GM18502 (cell line): ENCODE measurements at regions not wholly inside any gene's neighbourhood (a gene's known extent, or its start where the extent isn't known, plus 50 kb on each side); places are given as distances from the start of the nearest gene placed in this dataset.

Experiments used
- ATAC-seq: cut with Tn5 transposase; IDR thresholded peaks from one replicate; pipeline ENCODE4 v1.9.1; 2021; ENCODE audit warnings: mild to moderate bottlenecking; ENCODE audit not compliant: unreplicated experiment, poor library complexity

- no peak for ATAC-seq
Measured at GRCh38 chr2:150034665-150035064, 447.1 kb upstream of the MMADHC start.

- ATAC-seq: no peak
Measured at GRCh38 chr2:150030436-150031190, 443.0 kb upstream of the MMADHC start.

- ATAC-seq: no peak
Measured at GRCh38 chr2:150028322-150028721, 440.7 kb upstream of the MMADHC start.

GRCh38 chr2:150027164-150027563, 439.6 kb upstream of the MMADHC start:
- ATAC-seq: no peak

DNA sequence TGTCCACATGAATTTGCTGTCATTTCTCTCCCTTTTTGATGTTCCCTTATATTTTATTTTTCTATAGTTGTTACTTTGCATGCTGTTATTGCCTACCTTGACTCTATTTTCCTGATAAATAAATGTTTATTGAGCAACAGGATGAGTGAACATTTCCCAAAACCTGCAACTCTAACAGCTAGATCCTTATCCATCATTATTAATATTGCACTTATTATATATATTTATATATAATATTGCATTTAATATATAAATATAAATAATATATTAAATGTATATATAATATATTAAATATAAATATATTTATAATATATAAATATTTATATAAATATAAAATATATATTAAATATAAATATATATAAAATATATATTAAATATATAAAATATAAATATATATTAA, 436.1 kb upstream of the MMADHC start:
- no peak for ATAC-seq

DNA sequence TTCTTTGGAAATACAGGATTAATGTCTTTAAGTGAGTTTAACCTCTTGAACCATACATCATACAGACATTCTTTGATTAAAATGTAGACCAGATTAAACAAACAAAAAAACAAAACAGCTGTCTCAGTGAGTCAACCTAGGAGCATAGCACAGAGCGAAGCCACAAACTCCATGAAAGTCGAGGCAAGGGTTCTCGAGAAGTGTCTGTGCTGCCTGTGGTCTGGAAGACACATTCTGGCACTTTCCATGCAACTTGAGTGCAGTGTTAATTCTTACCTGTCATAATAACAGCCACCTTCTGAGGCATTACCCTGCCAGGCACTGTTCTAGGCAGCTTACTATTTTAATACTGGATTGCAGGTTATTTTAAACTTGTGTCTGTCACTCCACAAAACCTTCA, 435.5 kb upstream of the MMADHC start:
- no peak for ATAC-seq

GRCh38 chr2:150020937-150021673, 433.5 kb upstream of the MMADHC start:
- peak; percentile 73 for ATAC-seq

DNA sequence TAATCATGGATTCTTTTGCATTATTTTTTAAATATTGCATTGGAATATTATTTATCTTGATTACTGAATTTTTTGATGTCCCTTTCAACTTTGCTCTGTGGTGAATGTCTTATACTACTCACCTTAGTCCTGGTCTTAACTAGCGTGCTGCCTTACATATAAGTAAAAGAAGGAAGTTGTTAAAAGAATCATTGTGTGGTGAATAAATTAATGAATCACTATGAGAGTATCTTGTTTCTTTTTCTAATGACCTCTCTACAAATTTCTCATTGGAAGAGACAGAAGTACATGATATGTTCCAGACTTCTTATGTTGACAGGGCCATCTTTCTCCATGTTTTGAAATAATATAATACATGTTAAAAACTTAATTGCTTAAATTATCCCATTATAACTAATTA, 432.6 kb upstream of the MMADHC start:
- ATAC-seq: no peak

DNA sequence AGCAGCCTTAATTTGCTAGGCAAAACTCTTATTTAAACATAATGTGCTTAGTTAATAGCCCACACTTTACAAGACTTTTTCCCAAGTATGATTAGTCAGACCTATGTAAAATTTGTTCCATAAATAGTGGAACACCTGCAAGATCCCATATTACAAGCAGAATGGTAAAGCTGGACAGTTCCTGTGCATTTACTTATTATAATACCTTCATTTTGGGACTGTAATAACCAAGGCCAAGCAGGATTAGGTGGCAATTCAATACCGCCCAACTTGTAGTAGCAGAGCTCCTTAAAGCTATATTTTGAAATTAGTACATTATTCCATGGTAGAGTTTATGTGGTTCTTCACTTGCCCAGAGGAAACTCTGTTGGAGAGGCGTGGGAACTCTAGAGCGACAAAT, 431.5 kb upstream of the MMADHC start:
- no peak for ATAC-seq

DNA sequence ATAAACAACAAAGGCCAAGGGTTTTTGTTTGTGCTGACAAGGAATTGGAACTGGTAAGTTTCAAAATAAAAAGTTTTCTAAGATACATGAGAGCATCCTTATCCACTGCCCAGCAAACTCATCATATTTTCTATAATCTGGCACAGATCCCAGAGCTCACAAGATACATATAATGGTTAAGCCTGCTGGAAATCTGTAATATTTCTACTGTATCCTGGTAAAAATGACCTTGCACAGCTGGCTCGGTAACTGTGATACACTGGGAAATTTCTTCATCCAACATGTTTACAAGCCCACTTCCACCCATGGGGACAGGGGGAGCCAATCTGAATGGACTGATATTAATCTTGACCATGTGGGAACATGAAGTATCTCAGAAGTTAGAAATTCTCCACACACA, 425.4 kb upstream of the MMADHC start:
- no peak for ATAC-seq

- ATAC-seq: no peak
Measured at GRCh38 chr2:150011161-150011730, 423.7 kb upstream of the MMADHC start.

- no peak for ATAC-seq
Measured at GRCh38 chr2:150008901-150009300, 421.3 kb upstream of the MMADHC start.

- peak; percentile 89 for ATAC-seq
Measured at GRCh38 chr2:150007815-150008430, 420.3 kb upstream of the MMADHC start.

DNA sequence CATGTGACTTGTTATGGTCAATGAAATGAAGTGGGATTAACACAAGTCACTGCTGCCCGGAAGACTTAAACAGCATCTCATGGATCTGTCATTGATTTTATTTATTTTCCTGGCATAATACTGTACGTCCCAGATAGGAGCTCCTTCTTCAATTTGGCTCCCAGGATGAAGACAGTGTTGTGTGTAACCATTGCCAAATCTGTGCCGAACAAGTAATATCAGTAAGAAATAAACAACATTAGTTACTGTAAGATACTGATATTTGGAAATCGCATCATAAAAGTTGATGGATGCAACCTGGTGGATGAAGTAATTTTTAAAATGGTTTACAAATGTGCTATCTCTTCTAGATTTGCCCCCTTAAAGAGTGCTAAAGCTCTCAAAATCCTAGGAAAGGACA, 419.0 kb upstream of the MMADHC start:
- ATAC-seq: no peak

- ATAC-seq: no peak
Measured at GRCh38 chr2:150003544-150003943, 416.0 kb upstream of the MMADHC start.

GRCh38 chr2:150001788-150002187, 414.2 kb upstream of the MMADHC start:
- ATAC-seq: no peak

DNA sequence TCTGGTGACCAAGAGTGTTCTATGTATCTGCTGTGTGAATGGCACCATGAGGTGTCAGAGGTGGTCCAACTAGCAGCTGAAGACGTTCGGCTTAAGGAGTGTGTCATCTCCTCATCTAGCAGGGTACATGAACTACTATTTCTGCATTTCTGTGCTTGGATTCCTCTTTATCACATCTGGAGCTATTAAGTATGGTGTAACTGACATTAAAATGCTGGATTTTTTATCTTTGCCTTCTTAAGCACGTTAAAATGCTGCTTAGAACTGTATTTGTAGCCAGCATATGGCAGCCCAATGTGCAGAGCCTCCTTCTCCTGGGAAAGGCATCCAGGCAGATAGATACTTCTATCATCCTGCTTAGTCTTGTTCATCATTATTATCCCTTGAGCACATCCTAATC, 409.3 kb upstream of the MMADHC start:
- no peak for ATAC-seq

DNA sequence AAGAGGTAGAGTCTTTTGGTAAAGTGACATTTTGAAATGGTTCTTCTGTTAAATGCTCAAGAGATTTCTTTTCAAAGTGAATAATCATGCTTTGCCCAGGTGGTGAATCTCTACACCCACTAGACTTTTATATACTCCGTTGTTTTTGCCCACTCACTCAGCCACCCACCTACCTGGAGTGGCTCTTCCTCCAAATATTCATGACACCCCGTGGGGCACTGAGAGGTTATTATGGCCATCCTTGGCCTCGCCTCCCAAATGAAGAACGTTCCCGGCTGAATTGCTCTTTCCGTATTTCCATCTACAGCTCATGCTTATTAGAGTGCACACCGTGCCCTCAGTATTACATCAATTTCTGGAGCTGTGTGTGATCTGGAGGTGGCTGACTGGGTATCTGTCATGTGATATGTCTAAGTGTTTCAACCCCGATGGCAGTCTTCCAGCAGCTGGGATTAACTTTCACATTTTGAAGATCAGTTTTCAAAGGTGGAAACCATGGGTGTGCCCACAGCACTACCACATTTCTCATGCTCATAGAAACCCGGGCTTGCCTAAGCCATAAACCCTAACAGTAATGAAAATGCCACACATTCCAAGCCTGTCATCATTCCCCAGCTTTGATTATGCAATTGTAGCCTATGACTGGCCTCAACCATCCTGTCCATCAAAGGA, 406.6 kb upstream of the MMADHC start:
- ATAC-seq: no peak

DNA sequence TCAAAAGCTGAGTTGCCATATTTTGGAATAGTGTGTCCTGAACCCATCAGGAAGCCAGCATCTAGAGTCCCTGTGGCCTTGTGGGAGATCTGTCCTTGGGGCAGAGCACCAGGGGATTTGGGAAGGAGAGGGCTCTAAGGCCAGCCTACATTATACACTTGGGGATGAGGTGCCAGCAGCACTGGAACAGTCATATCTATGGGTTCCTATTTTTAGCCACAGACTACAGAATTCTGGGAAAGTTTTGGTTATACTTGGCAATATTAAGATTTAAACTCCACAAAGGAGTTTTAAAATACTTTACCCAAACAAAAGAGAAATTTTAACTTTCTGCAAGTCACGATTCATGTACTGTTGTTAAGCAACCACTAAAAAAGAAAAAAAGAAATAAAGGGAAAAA, 405.7 kb upstream of the MMADHC start:
- no peak for ATAC-seq

GRCh38 chr2:149991576-149991975, 404.0 kb upstream of the MMADHC start:
- no peak for ATAC-seq

- no peak for ATAC-seq
Measured at GRCh38 chr2:149990965-149991364, 403.4 kb upstream of the MMADHC start.
